COR-L47 (cell line): ENCODE measurements at regions not wholly inside any gene's neighbourhood (a gene's known extent, or its start where the extent isn't known, plus 50 kb on each side); places are given as distances from the start of the nearest gene placed in this dataset.

Source experiments
- DNase-seq: peaks from one replicate; lab custom pipeline; 2025; lab: John Stamatoyannopoulos, UW

- no peak for DNase-seq
Measured at GRCh38 chr15:87239582-87240230, 1016.8 kb downstream of the NTRK3 start.

- DNase-seq: no peak
Measured at GRCh38 chr15:87238451-87239068, 1018.0 kb downstream of the NTRK3 start.

- no peak for DNase-seq
Measured at GRCh38 chr15:87228460-87228859, 1028.1 kb downstream of the NTRK3 start.

- no peak for DNase-seq
Measured at GRCh38 chr15:87227846-87228245, 1028.7 kb downstream of the NTRK3 start.

- no peak for DNase-seq
Measured at GRCh38 chr15:87225436-87225835, 1031.1 kb downstream of the NTRK3 start.

- DNase-seq: no peak
Measured at GRCh38 chr15:87224404-87224803, 1032.1 kb downstream of the NTRK3 start.

- DNase-seq: no peak
Measured at GRCh38 chr15:87219650-87220615, 1036.6 kb downstream of the NTRK3 start.

GRCh38 chr15:87215100-87215499 lies 1041.4 kb downstream of the NTRK3 start:
- no peak for DNase-seq

GRCh38 chr15:87213626-87214025 lies 1042.9 kb downstream of the NTRK3 start:
- no peak for DNase-seq

GRCh38 chr15:87212041-87212440 lies 1044.5 kb downstream of the NTRK3 start:
- no peak for DNase-seq

GRCh38 chr15:87211547-87211946 lies 1045.0 kb downstream of the NTRK3 start:
- no peak for DNase-seq

GRCh38 chr15:87209891-87210689 lies 1046.4 kb downstream of the NTRK3 start:
- no peak for DNase-seq

- DNase-seq: no peak
Measured at GRCh38 chr15:87207990-87208580, 1048.5 kb downstream of the NTRK3 start.

GRCh38 chr15:87207251-87207650 lies 1049.3 kb downstream of the NTRK3 start:
- DNase-seq: no peak

GRCh38 chr15:87201986-87202385 lies 1054.6 kb downstream of the NTRK3 start:
- DNase-seq: no peak

GRCh38 chr15:87200149-87200548 lies 1056.4 kb downstream of the NTRK3 start:
- no peak for DNase-seq

GRCh38 chr15:87197981-87198380 lies 1058.6 kb downstream of the NTRK3 start:
- DNase-seq: no peak

GRCh38 chr15:87196498-87196897 lies 1060.0 kb downstream of the NTRK3 start:
- no peak for DNase-seq

- no peak for DNase-seq
Measured at GRCh38 chr15:87193481-87193880, 1063.1 kb downstream of the NTRK3 start.

GRCh38 chr15:87167706-87168105 lies 1088.0 kb downstream of the AGBL1 start:
- DNase-seq: no peak

- no peak for DNase-seq
Measured at GRCh38 chr15:87167055-87167454, 1087.4 kb downstream of the AGBL1 start.

GRCh38 chr15:87155771-87156170 lies 1076.1 kb downstream of the AGBL1 start:
- DNase-seq: no peak
